ENCODE measurements at regions not wholly inside any gene's neighbourhood (a gene's known extent, or its start where the extent isn't known, plus 50 kb on each side); places are given as distances from the start of the nearest gene placed in this dataset.

DNA sequence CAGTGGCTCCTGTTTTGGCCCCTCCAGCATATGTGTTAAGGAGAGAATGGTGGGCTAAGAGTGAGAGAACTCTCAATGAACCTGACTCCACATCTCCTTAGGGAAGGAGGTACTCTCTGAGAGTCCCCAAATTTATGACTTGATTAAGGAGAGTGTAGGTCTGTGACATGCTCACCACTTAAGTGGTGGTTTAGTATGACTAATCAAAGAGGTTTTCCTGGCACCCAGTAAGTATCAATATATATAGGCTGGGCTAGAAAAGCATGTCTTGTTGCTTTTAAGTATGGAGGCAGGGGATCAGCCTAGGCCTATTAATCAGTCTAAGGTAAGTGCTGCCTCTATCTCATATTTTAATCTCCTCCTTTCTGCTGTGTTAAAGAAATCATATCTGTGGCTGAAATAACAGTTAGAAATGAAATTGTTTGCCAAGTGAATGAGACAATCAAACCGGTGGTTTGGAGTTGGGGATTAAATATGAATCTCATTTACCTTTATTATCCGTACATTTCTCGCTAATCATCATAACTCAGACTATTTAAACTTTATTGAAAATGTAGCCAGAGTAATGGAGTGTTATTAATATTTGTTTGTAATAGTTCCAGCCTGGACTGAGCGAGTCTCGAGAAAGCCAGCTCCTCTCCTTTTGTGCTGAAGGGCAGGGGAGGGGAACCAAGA lies 107.7 kb upstream of the MEIS1 start:
- Mint-ChIP-seq H3K36me3 (ENCODE audit: low read depth) (no peaks in the 10 kb centered on the region), H3K4me3 (no peak overlapping the region), H3K27ac (no peak overlapping the region), H3K27me3 (ENCODE audit: low read depth) (no peaks in the 10 kb centered on the region), H3K9me3 (no peaks in the 10 kb centered on the region), H3K4me1 (ENCODE audit: low read depth) (no peaks in the 10 kb centered on the region)

DNA sequence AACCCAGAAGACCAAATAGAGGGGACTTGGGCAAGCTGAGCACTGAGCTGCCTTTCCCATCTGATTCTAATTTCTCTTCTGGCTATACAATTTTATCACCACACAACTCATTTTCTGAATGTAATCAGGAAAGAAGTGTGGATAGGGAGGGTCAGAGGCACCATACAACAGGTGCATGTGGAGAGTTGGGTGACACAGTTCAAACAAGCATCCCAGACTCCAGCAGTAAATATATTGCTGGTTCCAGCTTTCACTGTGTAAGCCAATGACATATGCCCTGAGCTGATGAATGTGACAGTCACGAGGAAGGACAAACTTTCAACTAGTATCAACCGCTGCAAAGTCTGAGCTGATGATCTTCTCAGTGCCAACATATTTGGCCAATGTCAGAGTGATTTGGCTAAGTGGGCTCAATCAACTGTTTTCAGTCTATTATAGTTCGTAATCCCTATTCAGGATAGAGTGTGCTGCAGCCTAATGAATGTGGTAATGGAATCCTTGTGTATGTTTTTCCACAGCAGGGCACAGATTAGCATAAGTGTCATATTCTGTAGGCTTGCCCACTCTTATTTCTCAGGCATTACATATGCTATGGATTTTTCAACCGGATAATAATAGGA lies 109.9 kb upstream of the MEIS1 start:
- Mint-ChIP-seq H3K36me3 (ENCODE audit: low read depth) (no peaks in the 10 kb centered on the region), H3K27ac (no peak overlapping the region), H3K4me1 (ENCODE audit: low read depth) (no peaks in the 10 kb centered on the region), H3K4me3 (no peak overlapping the region), H3K9me3 (no peaks in the 10 kb centered on the region), H3K27me3 (ENCODE audit: low read depth) (no peaks in the 10 kb centered on the region)

DNA sequence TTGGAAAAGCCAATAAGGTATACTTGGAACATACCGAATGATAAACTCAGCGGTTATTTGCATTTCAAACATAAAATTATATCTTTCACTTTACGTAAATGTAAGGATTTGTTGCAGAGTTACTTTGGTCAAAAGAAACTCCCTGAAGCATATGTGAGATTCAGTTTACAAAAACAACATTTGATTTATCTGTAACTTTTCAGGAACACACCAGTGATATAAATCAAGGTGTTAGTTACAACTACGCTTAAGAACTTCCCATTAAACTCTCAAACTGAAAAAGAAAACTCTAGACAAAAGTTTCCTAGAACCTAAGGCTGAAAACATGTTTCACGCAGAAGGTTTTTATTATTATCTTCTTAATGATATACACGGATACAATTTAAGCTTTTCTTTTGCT lies 110.6 kb upstream of the MEIS1 start:
- Mint-ChIP-seq H3K4me1 (ENCODE audit: low read depth) (no peaks in the 10 kb centered on the region), H3K27me3 (ENCODE audit: low read depth) (no peaks in the 10 kb centered on the region), H3K36me3 (ENCODE audit: low read depth) (no peaks in the 10 kb centered on the region), H3K27ac (no peak overlapping the region), H3K9me3 (no peaks in the 10 kb centered on the region), H3K4me3 (no peak overlapping the region)

DNA sequence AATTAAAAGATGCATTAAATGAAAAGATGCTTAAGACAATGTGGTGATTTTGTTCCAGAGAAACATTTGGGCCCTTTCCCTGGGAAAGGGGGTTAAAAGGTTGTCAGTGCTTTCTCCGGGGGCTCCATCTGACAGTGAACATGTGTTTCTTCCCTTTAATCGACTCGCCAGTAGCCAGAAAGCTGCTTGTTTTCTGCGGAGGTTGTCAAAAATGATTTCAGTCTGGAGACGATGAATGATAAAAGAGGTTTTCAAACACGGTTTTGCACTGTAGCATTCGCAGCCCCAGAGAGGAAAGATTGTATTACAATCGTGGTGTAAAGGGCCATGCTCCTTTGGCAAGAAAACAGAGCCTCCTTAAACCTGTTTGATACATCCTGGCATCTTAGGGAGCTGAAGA lies 111.5 kb upstream of the MEIS1 start:
- no peaks in the 10 kb centered on the region for H3K27me3 Mint-ChIP-seq (ENCODE audit: low read depth)
- no peak overlapping the region for H3K4me3 Mint-ChIP-seq
- H3K27ac Mint-ChIP-seq = no peak overlapping the region
- no peaks in the 10 kb centered on the region for H3K36me3 Mint-ChIP-seq (ENCODE audit: low read depth)
- no peaks in the 10 kb centered on the region for H3K9me3 Mint-ChIP-seq
- H3K4me1 Mint-ChIP-seq (ENCODE audit: low read depth) = no peaks in the 10 kb centered on the region

DNA sequence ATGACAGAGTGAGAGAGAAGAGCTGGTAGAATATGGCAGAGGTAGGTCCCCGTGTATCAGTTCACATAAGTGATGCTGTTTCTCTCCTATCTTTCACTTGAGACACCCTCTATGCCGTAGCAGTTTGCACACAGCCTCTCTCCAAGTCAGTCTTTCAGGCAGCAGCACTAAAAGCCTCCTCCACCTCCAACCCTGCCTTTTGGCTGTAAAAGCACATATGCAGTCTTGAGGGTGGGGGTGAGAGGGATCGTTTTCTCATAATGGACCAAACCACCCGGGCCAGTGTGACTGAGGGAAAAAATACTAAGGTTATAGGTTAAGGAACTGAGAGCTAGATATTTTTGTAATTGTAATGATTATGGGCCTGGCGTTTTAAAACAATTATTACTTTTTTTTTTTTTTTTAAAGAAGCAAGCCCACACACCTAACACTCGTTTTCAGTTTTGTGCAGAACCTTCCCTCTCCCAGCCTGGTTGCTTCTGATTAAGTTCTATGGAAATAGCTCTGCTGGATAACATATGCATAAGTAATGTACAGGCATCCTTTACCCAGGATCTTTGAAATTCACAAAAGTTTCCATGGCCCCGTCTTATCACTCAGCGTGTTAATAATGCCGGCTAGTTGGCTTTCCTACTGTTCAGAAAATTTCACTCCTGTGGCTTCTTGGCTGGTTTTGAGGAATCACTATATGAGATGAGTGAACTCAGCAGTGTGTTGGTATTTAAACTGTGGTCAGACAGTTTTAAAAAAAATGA lies 112.2 kb upstream of the MEIS1 start:
- Mint-ChIP-seq H3K4me1 (ENCODE audit: low read depth) (no peaks in the 10 kb centered on the region), H3K27me3 (ENCODE audit: low read depth) (no peaks in the 10 kb centered on the region), H3K36me3 (ENCODE audit: low read depth) (no peaks in the 10 kb centered on the region), H3K4me3 (no peak overlapping the region), H3K9me3 (no peaks in the 10 kb centered on the region), H3K27ac (no peak overlapping the region)

DNA sequence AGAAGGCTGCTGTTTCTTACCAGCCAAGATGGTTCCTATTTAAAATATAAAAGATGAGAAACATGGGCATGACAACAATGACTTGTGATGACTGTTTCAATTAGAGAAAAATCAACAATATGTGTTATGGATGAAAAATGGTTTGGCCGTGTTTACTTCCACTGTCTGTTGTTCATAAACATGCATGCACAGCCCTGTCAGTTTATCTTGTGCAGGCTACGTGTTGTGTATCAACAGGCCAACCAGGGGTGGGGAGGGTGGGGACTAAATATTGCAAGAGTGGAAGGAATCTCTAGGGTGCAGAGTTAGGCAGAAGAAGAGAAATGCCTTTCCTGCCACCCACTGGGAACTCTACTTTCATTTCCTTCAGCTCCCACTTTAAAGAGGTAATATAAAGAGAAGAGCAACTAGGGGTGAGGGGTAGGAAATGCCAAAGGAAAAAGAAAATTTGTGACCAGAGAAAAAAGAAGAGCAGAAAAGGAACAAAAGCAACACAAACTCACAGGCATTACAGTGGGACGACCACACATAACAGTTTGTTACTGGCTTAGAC lies 116.8 kb upstream of the MEIS1 start:
- Mint-ChIP-seq H3K27ac (no peak overlapping the region), H3K9me3 (no peaks in the 10 kb centered on the region), H3K36me3 (ENCODE audit: low read depth) (no peaks in the 10 kb centered on the region), H3K4me1 (ENCODE audit: low read depth) (no peaks in the 10 kb centered on the region), H3K27me3 (ENCODE audit: low read depth) (no peaks in the 10 kb centered on the region), H3K4me3 (no peak overlapping the region)

DNA sequence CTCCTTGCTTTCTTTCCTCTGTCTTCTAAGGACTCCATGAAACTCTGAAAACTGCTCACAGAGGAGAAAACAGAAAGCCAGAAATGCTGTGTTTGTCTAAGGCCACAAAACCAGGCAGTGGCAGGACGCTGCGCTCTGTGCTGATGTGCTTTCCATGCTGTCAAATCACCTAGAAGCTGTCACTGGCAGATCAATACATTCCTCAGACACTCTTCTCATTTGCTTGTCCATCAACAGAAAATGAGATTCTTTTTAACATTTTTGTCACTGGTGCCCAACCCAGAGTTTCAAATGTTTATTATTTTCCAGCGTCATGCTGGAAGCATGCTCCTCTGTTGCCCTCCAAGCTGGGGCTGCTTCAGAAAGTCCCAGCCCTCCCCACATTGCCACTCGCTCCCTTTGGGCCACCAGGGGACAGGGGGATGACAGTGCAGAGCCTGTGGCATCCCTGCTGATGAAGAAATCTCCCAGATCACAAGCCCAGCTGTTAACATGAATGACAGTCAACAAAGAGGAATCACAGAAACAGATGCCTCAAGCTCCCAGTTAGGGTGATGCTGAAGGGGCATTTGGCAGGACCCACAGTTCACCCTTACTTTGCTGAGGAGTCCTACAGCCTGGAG lies 117.5 kb upstream of the MEIS1 start:
- H3K4me1 Mint-ChIP-seq (ENCODE audit: low read depth) = no peaks in the 10 kb centered on the region
- no peak overlapping the region for H3K4me3 Mint-ChIP-seq
- H3K36me3 Mint-ChIP-seq (ENCODE audit: low read depth) = no peaks in the 10 kb centered on the region
- H3K27me3 Mint-ChIP-seq (ENCODE audit: low read depth) = no peaks in the 10 kb centered on the region
- no peaks in the 10 kb centered on the region for H3K9me3 Mint-ChIP-seq
- H3K27ac Mint-ChIP-seq = no peak overlapping the region

DNA sequence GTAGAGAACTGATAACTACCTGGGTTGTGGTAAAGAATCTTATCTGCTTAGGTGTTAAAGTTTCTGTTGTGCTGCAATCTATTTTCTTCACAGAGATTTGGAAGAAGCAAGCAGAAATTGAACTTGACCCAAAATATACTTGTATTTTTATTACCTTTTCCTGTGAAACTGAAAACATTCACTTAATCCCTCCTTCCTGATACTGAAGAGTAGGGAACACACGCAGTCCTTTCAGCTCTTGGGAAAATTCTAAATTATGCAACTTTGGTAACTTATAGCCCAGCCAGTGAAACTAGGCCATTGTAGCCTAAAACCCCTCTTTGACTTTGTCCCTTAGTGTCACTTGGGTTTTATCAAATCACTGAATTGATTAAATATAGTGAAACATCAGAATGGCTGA lies 128.4 kb upstream of the MEIS1 start:
- no peaks in the 10 kb centered on the region for H3K4me1 Mint-ChIP-seq (ENCODE audit: low read depth)
- H3K4me3 Mint-ChIP-seq = no peak overlapping the region
- no peaks in the 10 kb centered on the region for H3K9me3 Mint-ChIP-seq
- H3K36me3 Mint-ChIP-seq (ENCODE audit: low read depth) = no peaks in the 10 kb centered on the region
- no peaks in the 10 kb centered on the region for H3K27me3 Mint-ChIP-seq (ENCODE audit: low read depth)
- no peak overlapping the region for H3K27ac Mint-ChIP-seq

DNA sequence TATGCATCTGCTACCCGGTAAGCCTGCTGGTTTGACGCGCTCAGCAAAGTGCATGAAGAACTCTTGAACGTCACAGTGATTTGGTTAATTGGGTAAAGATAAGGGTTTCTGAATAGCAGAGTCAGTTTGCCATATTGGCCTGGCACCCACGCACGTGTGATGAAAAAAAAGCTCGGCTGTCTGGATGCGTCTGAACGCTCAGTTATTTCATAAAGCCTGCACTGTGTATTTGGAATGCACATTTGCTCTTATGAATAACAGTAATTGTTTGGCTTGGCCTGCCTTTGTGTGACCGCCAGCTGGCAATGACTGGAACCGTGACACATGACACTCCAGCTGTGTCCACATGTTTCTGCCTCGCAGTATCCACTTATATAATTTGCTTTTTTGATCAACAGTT lies 129.2 kb upstream of the MEIS1 start:
- no peaks in the 10 kb centered on the region for H3K27me3 Mint-ChIP-seq (ENCODE audit: low read depth)
- H3K36me3 Mint-ChIP-seq (ENCODE audit: low read depth) = no peaks in the 10 kb centered on the region
- H3K27ac Mint-ChIP-seq = no peak overlapping the region
- no peaks in the 10 kb centered on the region for H3K4me1 Mint-ChIP-seq (ENCODE audit: low read depth)
- H3K4me3 Mint-ChIP-seq = no peak overlapping the region
- H3K9me3 Mint-ChIP-seq = no peaks in the 10 kb centered on the region

DNA sequence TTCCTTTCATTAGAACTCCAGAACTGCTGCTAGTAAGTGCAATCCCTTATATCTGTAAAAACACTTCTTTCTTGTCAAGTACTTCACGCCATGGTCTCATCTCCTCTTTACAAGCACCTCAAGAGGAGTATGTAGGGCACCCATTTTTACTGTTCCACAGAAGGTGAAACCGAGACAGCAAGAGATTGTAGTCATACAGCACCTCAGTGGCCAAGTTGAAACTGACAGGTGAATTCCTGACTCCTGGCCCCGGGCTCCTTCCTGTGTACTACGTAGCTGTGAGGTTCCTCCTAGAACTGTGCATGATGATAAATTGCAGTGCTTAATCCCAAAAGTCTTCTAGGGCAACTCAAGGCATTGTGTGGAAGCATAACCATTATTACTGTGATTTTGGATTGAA lies 131.5 kb upstream of the MEIS1 start:
- no peak overlapping the region for H3K27ac Mint-ChIP-seq
- H3K9me3 Mint-ChIP-seq = peaks cover 3% of the 10 kb centered on the region
- H3K27me3 Mint-ChIP-seq (ENCODE audit: low read depth) = no peaks in the 10 kb centered on the region
- H3K36me3 Mint-ChIP-seq (ENCODE audit: low read depth) = no peaks in the 10 kb centered on the region
- no peak overlapping the region for H3K4me3 Mint-ChIP-seq
- H3K4me1 Mint-ChIP-seq (ENCODE audit: low read depth) = no peaks in the 10 kb centered on the region

DNA sequence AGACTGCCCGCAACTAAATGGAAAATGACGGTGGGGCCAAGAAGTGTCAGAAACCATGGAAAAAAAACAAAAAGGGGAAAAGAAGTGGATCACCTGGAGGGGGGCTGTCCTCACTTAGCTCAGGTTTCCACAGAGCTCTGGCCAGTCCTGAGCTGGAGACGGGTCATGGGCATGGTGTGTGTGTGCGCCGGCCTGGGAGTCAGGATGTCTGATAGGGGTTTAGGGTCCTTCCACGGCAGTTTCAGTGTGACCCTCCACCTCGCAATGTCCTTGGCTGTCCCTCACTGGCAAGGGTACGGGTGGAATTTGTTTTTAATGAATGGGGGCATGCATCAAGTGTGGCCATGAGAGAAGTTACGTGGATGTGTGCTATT lies 133.2 kb upstream of the MEIS1 start:
- no peaks in the 10 kb centered on the region for H3K27me3 Mint-ChIP-seq (ENCODE audit: low read depth)
- no peaks in the 10 kb centered on the region for H3K36me3 Mint-ChIP-seq (ENCODE audit: low read depth)
- H3K27ac Mint-ChIP-seq = no peak overlapping the region
- no peak overlapping the region for H3K4me3 Mint-ChIP-seq
- H3K4me1 Mint-ChIP-seq (ENCODE audit: low read depth) = no peaks in the 10 kb centered on the region
- H3K9me3 Mint-ChIP-seq = peaks cover 3% of the 10 kb centered on the region

DNA sequence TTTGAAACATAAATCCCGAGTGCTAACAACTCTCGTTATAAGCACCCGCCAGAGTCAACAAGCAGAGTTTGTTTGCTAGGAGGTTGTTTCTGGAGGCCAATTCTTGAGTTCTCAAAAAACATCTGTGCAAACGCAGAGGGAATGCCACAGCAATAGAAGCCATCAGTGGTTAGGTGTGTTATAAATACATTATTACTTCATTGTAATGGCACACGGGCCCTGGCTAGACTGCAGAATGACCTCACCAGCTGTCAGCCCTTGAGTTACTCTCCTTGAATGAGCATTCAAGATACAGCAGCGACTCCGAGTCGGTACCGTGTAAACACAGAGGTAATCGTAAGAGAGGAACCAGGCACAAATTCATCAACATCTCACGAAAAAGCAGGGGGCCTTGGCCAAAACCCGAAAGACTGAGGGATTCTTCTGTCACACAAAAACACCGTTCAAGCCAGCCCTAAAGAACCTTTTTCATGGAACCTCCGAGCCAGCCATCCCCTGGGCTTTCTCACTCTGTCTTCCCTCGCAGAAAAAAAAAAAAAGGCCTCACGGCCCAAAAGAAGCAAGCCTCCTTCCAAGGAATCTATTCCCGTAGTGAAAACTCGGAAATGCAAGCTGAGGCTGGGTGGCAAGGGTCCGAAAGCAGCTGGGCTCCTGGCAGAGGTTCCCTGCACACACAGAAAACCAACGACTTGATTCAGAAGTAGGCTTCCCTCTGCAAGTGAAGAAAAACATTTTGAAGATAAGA lies 133.7 kb upstream of the MEIS1 start:
- peaks cover 3% of the 10 kb centered on the region for H3K9me3 Mint-ChIP-seq
- H3K27me3 Mint-ChIP-seq (ENCODE audit: low read depth) = no peaks in the 10 kb centered on the region
- no peaks in the 10 kb centered on the region for H3K36me3 Mint-ChIP-seq (ENCODE audit: low read depth)
- no peaks in the 10 kb centered on the region for H3K4me1 Mint-ChIP-seq (ENCODE audit: low read depth)
- H3K27ac Mint-ChIP-seq = no peak overlapping the region
- no peak overlapping the region for H3K4me3 Mint-ChIP-seq

DNA sequence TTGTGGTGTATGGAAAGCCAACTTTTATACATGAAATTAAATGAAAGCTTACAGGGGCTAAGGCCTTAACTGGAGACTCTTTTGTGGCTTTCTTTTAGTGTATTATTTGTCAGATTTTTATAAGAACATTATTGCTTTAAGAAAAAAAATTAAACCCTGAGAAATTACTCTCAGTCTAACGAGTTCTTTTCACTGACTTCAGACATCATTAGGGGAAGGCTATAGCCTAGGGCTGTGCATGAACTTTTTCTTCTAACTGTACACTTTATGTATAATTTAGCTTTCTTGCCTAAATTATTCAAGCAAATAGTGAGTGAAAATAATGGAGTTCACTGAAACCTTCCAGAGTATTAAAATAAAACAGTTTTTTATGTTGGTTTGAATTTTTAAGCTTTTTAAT lies 151.1 kb upstream of the MEIS1 start:
- Mint-ChIP-seq H3K27ac (no peak overlapping the region), H3K27me3 (ENCODE audit: low read depth) (no peaks in the 10 kb centered on the region), H3K4me3 (no peak overlapping the region), H3K36me3 (ENCODE audit: low read depth) (no peaks in the 10 kb centered on the region), H3K9me3 (no peaks in the 10 kb centered on the region), H3K4me1 (ENCODE audit: low read depth) (no peaks in the 10 kb centered on the region)

DNA sequence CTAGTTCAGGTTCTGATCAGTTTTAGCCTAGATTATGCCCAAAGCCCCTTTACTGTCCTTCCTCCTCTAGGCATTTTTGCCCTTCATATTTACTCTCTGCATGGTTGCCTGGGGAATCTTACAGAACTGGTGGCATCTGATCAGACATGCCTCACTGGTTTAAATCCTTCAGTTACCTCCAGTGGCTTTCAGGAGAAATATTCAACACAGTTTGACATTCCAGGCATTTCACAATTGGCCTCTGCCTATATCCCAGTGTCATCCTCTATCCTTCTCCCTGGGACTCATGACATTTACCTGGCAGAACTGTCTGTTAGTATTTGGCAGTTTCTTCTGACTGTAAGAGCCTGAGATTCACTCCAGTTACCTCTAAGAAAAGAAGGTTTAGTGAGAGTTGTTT lies 152.9 kb upstream of the MEIS1 start:
- H3K36me3 Mint-ChIP-seq (ENCODE audit: low read depth) = no peaks in the 10 kb centered on the region
- no peaks in the 10 kb centered on the region for H3K9me3 Mint-ChIP-seq
- H3K27me3 Mint-ChIP-seq (ENCODE audit: low read depth) = no peaks in the 10 kb centered on the region

More for the DNA sequence above, 152.9 kb upstream of the MEIS1 start:
- Mint-ChIP-seq H3K4me1 (ENCODE audit: low read depth) (no peaks in the 10 kb centered on the region), H3K4me3 (no peak overlapping the region), H3K27ac (no peak overlapping the region)
